WERI-Rb-1 (cell line): ENCODE measurements at regions not wholly inside any gene's neighbourhood (a gene's known extent, or its start where the extent isn't known, plus 50 kb on each side); places are given as distances from the start of the nearest gene placed in this dataset.

ENCODE experiments used
- DNase-seq: peaks from one replicate; pipeline ENCODE4 v3.0.0-alpha.2; 2020
- H3K27ac ChIP-seq: fragments of 250-450 bp; sonication (Bioruptor Pico); 2 replicates; pipeline ENCODE4 v1.5.1; 2020; ENCODE audit warnings: mild to moderate bottlenecking, moderate library complexity
- H3K27me3 ChIP-seq: fragments of 250-450 bp; sonication (Bioruptor Pico); 2 replicates; pipeline ENCODE4 v1.5.1; 2021; ENCODE audit warnings: mild to moderate bottlenecking, low read depth, moderate library complexity; ENCODE audit not compliant: insufficient read depth, severe bottlenecking
- H3K36me3 ChIP-seq: fragments of 250-450 bp; sonication (Bioruptor Pico); 2 replicates; pipeline ENCODE4 v1.5.1; 2020; ENCODE audit warnings: mild to moderate bottlenecking, moderate library complexity
- H3K4me3 ChIP-seq: 2 replicates; pipeline ENCODE4 v1.5.1; 2011; ENCODE audit warnings: low read depth, mild to moderate bottlenecking, control low read depth, low read length
- H3K9me3 ChIP-seq: fragments of 250-450 bp; sonication (Bioruptor Pico); 2 replicates; pipeline ENCODE4 v1.5.1; 2021; ENCODE audit warnings: mild to moderate bottlenecking, moderate library complexity; ENCODE audit not compliant: severe bottlenecking
- TF ChIP-seq, protein P1 (sequence below): IDR thresholded peaks from 2 replicates; pipeline ENCODE4 v1.5.1; 2011; ENCODE audit warnings: low read depth, mild to moderate bottlenecking, control low read depth, inconsistent platforms, low read length

DNA sequence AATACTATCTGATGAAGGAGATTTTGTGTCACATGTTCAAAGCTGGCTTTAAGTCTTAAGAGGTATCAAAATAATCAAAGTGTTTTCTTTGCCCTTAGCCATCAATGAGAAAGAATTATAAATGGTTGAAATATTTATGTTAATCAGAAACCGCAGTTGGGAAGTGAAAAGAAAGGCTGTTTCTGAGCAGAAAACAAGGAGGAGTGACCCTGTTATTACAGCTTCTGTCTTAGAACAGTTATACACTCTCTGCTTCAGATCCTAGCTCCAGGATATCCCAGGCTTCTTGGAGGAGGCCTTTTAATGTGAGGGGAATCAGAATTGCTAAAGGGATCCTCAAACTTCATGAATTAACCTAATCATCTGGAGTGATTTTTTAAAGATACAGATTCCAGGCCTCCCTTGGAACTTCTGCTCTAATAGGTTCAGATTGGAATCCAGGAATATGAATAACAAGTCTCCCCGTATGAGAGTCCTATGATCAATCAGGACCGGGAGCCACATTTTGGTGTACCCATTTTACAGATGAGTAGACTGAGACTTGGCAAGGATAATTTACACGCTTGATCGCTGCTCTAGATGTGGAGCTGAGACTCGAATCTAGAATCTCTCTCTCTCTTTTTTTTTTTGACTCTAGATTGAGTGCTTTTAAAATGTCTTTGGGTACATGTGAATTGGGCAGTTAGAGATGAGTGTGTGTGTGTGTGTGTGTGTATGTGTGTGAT, 50.8 kb upstream of the JAG1 start:
- no peaks in the 10 kb centered on the region for H3K9me3 ChIP-seq

DNA sequence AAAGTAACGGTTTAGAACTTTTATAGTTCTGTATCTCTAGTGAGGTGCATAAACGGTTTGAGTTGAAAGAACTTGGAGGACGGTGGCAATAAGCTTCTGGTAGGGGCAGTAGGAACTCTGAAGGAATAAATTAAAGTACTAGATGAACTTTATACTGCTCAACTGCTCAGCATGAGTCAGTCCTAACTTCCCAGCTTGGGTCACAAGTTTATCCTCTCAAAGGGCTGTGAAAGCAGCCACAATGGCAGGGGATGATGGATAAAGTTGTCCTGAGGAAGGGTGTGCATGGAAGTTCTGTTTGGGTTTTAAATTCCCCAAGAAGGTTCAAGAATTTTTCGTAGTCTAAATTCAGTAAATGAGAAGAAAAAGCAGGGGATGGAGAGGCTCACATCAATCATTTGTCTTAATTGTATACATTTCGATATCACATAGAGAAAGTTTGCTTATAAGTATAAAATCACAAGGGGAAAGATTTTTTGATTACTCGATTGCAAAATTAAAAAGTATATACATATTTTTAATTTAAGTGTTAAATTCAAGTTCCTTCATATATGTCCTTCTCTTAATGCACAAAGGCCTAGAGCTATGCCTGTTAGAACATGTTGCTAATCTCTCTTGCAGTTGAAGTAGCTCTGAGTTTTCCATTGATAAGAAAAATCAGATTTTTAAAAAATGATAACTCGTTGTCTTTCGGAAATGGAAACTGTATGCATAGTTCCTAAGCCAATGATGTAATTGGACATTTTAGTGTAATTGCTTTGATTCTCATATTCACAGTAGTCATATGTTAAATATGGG, 55.3 kb upstream of the JAG1 start:
- Histone ChIP-seq H3K9me3 (peaks cover 5% of the 10 kb centered on the region), H3K36me3 (no peaks in the 10 kb centered on the region), H3K4me3 (no peak overlapping the region), H3K27ac (no peak overlapping the region), H3K27me3 (no peaks in the 10 kb centered on the region)
- no peak for DNase-seq
- TF ChIP-seq, protein P1, sequence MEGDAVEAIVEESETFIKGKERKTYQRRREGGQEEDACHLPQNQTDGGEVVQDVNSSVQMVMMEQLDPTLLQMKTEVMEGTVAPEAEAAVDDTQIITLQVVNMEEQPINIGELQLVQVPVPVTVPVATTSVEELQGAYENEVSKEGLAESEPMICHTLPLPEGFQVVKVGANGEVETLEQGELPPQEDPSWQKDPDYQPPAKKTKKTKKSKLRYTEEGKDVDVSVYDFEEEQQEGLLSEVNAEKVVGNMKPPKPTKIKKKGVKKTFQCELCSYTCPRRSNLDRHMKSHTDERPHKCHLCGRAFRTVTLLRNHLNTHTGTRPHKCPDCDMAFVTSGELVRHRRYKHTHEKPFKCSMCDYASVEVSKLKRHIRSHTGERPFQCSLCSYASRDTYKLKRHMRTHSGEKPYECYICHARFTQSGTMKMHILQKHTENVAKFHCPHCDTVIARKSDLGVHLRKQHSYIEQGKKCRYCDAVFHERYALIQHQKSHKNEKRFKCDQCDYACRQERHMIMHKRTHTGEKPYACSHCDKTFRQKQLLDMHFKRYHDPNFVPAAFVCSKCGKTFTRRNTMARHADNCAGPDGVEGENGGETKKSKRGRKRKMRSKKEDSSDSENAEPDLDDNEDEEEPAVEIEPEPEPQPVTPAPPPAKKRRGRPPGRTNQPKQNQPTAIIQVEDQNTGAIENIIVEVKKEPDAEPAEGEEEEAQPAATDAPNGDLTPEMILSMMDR, result no peak

More for the DNA sequence above, 50.8 kb upstream of the JAG1 start:
- H3K4me3 ChIP-seq, result no peak overlapping the region
- H3K27me3 ChIP-seq, result no peaks in the 10 kb centered on the region
- no peaks in the 10 kb centered on the region for H3K36me3 ChIP-seq
- TF ChIP-seq, protein P1, result no peak
- H3K27ac ChIP-seq, result no peak overlapping the region
- DNase-seq, result no peak

DNA sequence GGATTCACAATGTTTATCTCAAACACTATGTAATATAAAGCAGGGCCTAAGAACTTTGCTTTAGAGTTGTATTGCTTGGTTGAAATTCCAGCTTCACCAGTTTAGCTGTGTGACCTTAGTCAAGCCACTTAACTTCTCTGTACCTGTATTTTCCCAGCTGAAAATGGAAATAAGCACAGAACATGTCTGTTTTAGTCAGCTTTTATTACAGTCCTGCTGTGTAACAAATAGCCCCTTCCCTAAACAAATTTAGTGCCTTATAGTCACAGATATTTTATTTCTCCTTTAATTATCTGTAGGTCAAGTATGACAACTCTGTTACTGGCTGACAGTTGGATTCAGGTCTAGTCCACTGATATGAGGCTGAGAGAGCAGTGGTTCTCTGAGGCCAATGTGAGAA, 56.0 kb upstream of the JAG1 start:
- no peak for DNase-seq
- peaks cover 5% of the 10 kb centered on the region for H3K9me3 ChIP-seq
- TF ChIP-seq, protein P1, result no peak
- no peaks in the 10 kb centered on the region for H3K27me3 ChIP-seq
- no peak overlapping the region for H3K4me3 ChIP-seq
- H3K36me3 ChIP-seq, result no peaks in the 10 kb centered on the region
- H3K27ac ChIP-seq, result no peak overlapping the region

DNA sequence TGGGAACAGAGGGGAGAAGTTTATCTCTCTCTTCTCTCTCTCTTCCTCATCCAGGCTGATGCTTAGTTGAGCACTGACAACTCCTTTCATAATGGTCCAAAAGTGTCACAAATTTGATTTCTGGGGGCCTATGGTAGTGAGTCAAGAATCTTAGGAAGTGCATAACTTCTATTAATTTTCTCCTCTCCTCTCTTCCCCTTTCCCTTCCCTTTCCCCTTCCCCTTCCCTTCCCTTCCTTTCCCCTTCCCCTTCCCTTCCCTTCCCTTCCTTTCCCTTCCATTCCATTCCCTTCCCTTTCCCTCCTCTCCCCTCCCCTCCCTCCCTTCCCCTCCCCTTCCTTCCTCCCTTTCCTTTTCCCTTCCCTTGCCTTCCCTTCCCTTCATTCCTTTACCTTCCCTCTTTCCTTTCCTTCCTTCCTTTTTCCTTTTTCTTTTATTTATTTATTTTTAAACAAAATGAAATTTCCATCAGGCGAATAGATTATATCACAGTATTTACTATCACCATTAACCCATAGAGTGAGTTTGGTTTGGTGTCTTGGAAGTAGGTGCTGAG, 56.9 kb upstream of the JAG1 start:
- peaks cover 5% of the 10 kb centered on the region for H3K9me3 ChIP-seq
- no peak overlapping the region for H3K4me3 ChIP-seq
- H3K27ac ChIP-seq, result no peak overlapping the region
- no peaks in the 10 kb centered on the region for H3K27me3 ChIP-seq
- DNase-seq, result no peak
- no peaks in the 10 kb centered on the region for H3K36me3 ChIP-seq
- TF ChIP-seq, protein P1, result no peak

DNA sequence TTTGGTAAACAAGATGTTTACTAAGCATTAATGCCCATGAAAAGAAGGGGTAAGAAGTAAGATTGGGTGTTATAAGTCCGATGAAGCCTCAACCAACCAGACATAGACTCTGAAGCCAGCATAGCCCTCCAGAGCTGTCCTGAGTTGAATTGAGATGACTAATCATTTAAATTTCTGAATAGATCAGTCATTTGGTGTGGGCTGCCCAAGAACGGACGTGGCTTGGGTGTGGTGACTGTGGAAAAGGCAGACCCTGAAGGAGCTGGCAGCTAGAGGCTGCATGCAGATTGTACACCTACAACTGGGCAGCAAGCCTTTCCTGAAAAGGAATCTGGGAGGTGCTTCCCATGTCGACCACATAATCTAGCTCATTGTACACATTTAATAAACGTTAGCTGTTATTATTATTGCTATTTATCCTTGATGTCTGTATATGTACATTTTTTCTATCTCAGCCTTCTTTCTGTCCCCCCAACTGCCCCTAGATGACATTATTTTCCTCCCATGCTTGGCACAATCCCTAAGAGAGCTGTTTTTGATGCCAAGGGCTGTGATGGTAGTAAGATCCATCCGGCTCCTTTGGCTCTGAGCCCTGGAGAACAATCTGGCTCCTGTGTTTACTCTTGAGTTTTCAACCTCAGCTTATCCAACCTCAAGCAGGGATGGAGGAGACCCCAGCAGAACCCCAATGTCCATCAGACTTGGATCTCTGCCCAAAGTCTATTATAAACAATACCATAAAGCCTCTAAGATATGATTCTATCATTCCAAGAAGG, 57.6 kb upstream of the JAG1 start:
- H3K27ac ChIP-seq, result no peak overlapping the region

More for the DNA sequence above, 57.6 kb upstream of the JAG1 start:
- peaks cover 5% of the 10 kb centered on the region for H3K9me3 ChIP-seq
- TF ChIP-seq, protein P1, result no peak
- DNase-seq, result no peak
- H3K36me3 ChIP-seq, result no peaks in the 10 kb centered on the region
- no peak overlapping the region for H3K4me3 ChIP-seq
- H3K27me3 ChIP-seq, result no peaks in the 10 kb centered on the region
